HCT116 (cell line): ENCODE measurements at regions not wholly inside any gene's neighbourhood (a gene's known extent, or its start where the extent isn't known, plus 50 kb on each side); places are given as distances from the start of the nearest gene placed in this dataset.

ENCODE experiments used
- ATAC-seq: fragments of 200-7000 bp; cut with Tn5 transposase; 2 replicates; pipeline ENCODE4 v1.9.1; 2020; ENCODE audit warnings: mild to moderate bottlenecking, moderate library complexity
- BruUV-seq: library from RNA; stranded (reverse); fragments of 400-500 nt; replicated peaks from 2 replicates; lab custom pipeline; 2021; lab: Mats Ljungman, UMichigan
- CTCF ChIA-PET: fragments of 300-600 bp; sonication (Branson Sonifier 250); formaldehyde crosslinking; loops from one replicate; lab custom pipeline; 2021; ENCODE audit warnings: antibody characterized with exemption; lab: Charles Lee
- POLR2A ChIA-PET: fragments of 300-600, 350-600 bp; sonication (Branson Sonifier 250); formaldehyde crosslinking; loops from one replicate; lab custom pipeline; 2021; ENCODE audit warnings: antibody characterized with exemption; lab: Charles Lee
- RAD21 ChIA-PET, 2 experiments: fragments of 300-600 bp; sonication (Branson Sonifier 250); formaldehyde crosslinking; loops; one replicate each; lab custom pipeline; 2023; ENCODE audit warnings: low total read pairs in 2 of 2; ENCODE audit not compliant: uncharacterized antibody in 2 of 2, unreplicated experiment in 2 of 2, low non-redundant PET in 1 of 2; lab: Charles Lee
- DNase-seq: peaks from one replicate; pipeline ENCODE4 v3.0.0-alpha.2; 2010; ENCODE audit warnings: low read depth, low spot score
- H2AFZ ChIP-seq: fragments of 200-600 bp; shearing (Covaris generic), sonication (generic); 2 replicates; pipeline ENCODE4 v1.6.1; 2017; ENCODE audit warnings: low read depth, mixed run types, mixed read lengths, antibody characterized with exemption, low read length; ENCODE audit not compliant: poor library complexity, severe bottlenecking
- H3K27ac ChIP-seq: 2 replicates; pipeline ENCODE4 v1.5.1; 2012; ENCODE audit warnings: low read depth, low read length
- H3K27me3 ChIP-seq: fragments of 200-600 bp; sonication (generic); 2 replicates; pipeline ENCODE4 v1.6.1; 2016; ENCODE audit warnings: mixed run types, low read length, mixed read lengths; ENCODE audit not compliant: insufficient read depth
- H3K36me3 ChIP-seq, 2 experiments: fragments of 200-500 bp in 1 of 2; fragments of 200-600 bp in 1 of 2; sonication (Bioruptor generic) in 1 of 2; sonication (generic) in 1 of 2; 2 replicates each; pipeline versions ENCODE4 v1.5.1 to v1.6.1; 2014 to 2016; ENCODE audit warnings: low read length in 2 of 2, inconsistent platforms in 1 of 2, mixed read lengths in 1 of 2, mixed run types in 1 of 2; ENCODE audit not compliant: insufficient read depth in 2 of 2, control insufficient read depth in 1 of 2
- H3K4me1 ChIP-seq, 2 experiments: fragments of 200-600 bp in 1 of 2; sonication (generic) in 1 of 2; 2 replicates each; pipeline versions ENCODE4 v1.5.1 to v1.6.1; 2012 to 2017; ENCODE audit warnings: low read length in 2 of 2, inconsistent platforms in 1 of 2, mild to moderate bottlenecking in 1 of 2, mixed read lengths in 1 of 2, mixed run types in 1 of 2, moderate library complexity in 1 of 2; ENCODE audit not compliant: insufficient read depth in 2 of 2, control insufficient read depth in 1 of 2
- H3K4me2 ChIP-seq: fragments of 200-600 bp; sonication (generic); 2 replicates; pipeline ENCODE4 v1.6.1; 2017; ENCODE audit warnings: mixed run types, low read length, mixed read lengths
- H3K4me3 ChIP-seq, 2 experiments: fragments of 200-600 bp in 1 of 2; sonication (generic) in 1 of 2; replicated peaks in 1 of 2; 2 replicates each; pipeline ENCODE4 v1.5.1; 2011 to 2016; ENCODE audit warnings: low read length in 2 of 2, control low read depth in 1 of 2, low read depth in 1 of 2, mild to moderate bottlenecking in 1 of 2, mixed read lengths in 1 of 2, mixed run types in 1 of 2
- H3K79me2 ChIP-seq: fragments of 200-600 bp; sonication (generic); 2 replicates; pipeline ENCODE4 v1.6.1; 2017; ENCODE audit warnings: mild to moderate bottlenecking, mixed run types, low read length, moderate library complexity, mixed read lengths; ENCODE audit not compliant: insufficient read depth
- H3K9ac ChIP-seq: fragments of 200-600 bp; sonication (generic); 2 replicates; pipeline ENCODE4 v1.6.1; 2016; ENCODE audit warnings: low read length, mixed read lengths
- H3K9me2 ChIP-seq: fragments of 200-600 bp; sonication (generic), shearing (Covaris generic); 2 replicates; pipeline ENCODE4 v1.6.1; 2017; ENCODE audit warnings: mixed run types, mild to moderate bottlenecking, moderate library complexity; ENCODE audit not compliant: insufficient read depth
- H3K9me3 ChIP-seq, 2 experiments: fragments of 200-500 bp in 1 of 2; fragments of 200-600 bp in 1 of 2; sonication (Bioruptor generic) in 1 of 2; sonication (generic) in 1 of 2; 2 replicates each; pipeline ENCODE4 v1.6.1; 2014 to 2017; ENCODE audit warnings: low read length in 2 of 2, mixed read lengths in 2 of 2, inconsistent platforms in 1 of 2, low read depth in 1 of 2, mild to moderate bottlenecking in 1 of 2, mixed run types in 1 of 2, moderate library complexity in 1 of 2; ENCODE audit not compliant: control insufficient read depth in 1 of 2, insufficient read depth in 1 of 2
- H4K20me1 ChIP-seq: fragments of 200-600 bp; sonication (generic), shearing (Covaris generic); 2 replicates; pipeline ENCODE4 v1.6.1; 2017; ENCODE audit warnings: mixed run types, mild to moderate bottlenecking, moderate library complexity; ENCODE audit not compliant: insufficient read depth
- CBX3 ChIP-seq: IDR thresholded peaks from 2 replicates; pipeline ENCODE4 v1.6.1; 2012; ENCODE audit warnings: low read depth
- EGR1 ChIP-seq: IDR thresholded peaks from 2 replicates; pipeline ENCODE4 v1.6.1; 2012; ENCODE audit warnings: low read depth
- ELF1 ChIP-seq: IDR thresholded peaks from 2 replicates; pipeline ENCODE4 v1.6.1; 2012; ENCODE audit warnings: low read depth, borderline replicate concordance
- EZH2phosphoT487 ChIP-seq: fragments of 200-600 bp; IDR thresholded peaks from 2 replicates; pipeline ENCODE4 v1.6.1; 2018; ENCODE audit warnings: antibody characterized with exemption, borderline replicate concordance
- POLR2A ChIP-seq: IDR thresholded peaks from 2 replicates; pipeline ENCODE4 v1.7.0; 2011; ENCODE audit warnings: borderline replicate concordance; ENCODE audit not compliant: insufficient read depth, insufficient read length; ENCODE audit errors: extremely low read depth
- RAD21 ChIP-seq: IDR thresholded peaks from 2 replicates; pipeline ENCODE4 v1.6.1; 2012; ENCODE audit warnings: low read depth, mild to moderate bottlenecking
- SIN3A ChIP-seq: IDR thresholded peaks from 2 replicates; pipeline ENCODE4 v1.6.1; 2012; ENCODE audit warnings: low read depth
- SP1 ChIP-seq: IDR thresholded peaks from 2 replicates; pipeline ENCODE4 v1.6.1; 2012; ENCODE audit warnings: low read depth
- TCF7L2 ChIP-seq: IDR thresholded peaks from 2 replicates; pipeline ENCODE4 v1.7.0; 2011; ENCODE audit warnings: borderline replicate concordance, inconsistent platforms; ENCODE audit not compliant: insufficient read depth, insufficient read length; ENCODE audit errors: extremely low read depth
- YY1 ChIP-seq: IDR thresholded peaks from 2 replicates; pipeline ENCODE4 v1.6.1; 2011; ENCODE audit warnings: low read length, low read depth, moderate library complexity, mild to moderate bottlenecking; ENCODE audit not compliant: insufficient replicate concordance; ENCODE audit errors: extremely low read depth
- ZFX ChIP-seq: fragments of 450-650 bp; IDR thresholded peaks from 2 replicates; pipeline ENCODE4 v1.6.1; 2017
- ZNF274 ChIP-seq: fragments of 200-500 bp; sonication (Bioruptor generic); IDR thresholded peaks from 2 replicates; pipeline ENCODE4 v1.6.1; 2014; ENCODE audit warnings: mild to moderate bottlenecking, low read depth, low read length, inconsistent platforms
- intact Hi-C: fragments of 100-400 bp; cut with micrococcal nuclease; formaldehyde crosslinking; loops from 2 replicates; pipeline ENCODE4 v1.10.0; 2022
- TF ChIP-seq, protein P1 (sequence below), 3 experiments: fragments of 200-600 bp in 1 of 3; sonication (generic) in 1 of 3; IDR thresholded peaks in 2 of 3; conservative IDR thresholded peaks in 1 of 3; 2 replicates each; pipeline ENCODE4 v1.5.1; 2012 to 2017; ENCODE audit warnings: low read depth in 2 of 3, low read length in 2 of 3, antibody characterized with exemption in 1 of 3, borderline replicate concordance in 1 of 3, control low read depth in 1 of 3, mild to moderate bottlenecking in 1 of 3, mixed read lengths in 1 of 3, mixed run types in 1 of 3, moderate library complexity in 1 of 3; ENCODE audit not compliant: insufficient read depth in 1 of 3
- TF ChIP-seq, protein P2 (sequence below): IDR thresholded peaks from 2 replicates; pipeline ENCODE4 v1.6.1; 2012; ENCODE audit warnings: low read depth
- TF ChIP-seq, protein P3 (sequence below): IDR thresholded peaks from 2 replicates; pipeline ENCODE4 v1.6.1; 2011; ENCODE audit warnings: mild to moderate bottlenecking, low read length, moderate library complexity; ENCODE audit not compliant: insufficient replicate concordance; ENCODE audit errors: extremely low read depth
- TF ChIP-seq, protein P4 (sequence below): IDR thresholded peaks from 2 replicates; pipeline ENCODE4 v1.6.1; 2012

DNA sequence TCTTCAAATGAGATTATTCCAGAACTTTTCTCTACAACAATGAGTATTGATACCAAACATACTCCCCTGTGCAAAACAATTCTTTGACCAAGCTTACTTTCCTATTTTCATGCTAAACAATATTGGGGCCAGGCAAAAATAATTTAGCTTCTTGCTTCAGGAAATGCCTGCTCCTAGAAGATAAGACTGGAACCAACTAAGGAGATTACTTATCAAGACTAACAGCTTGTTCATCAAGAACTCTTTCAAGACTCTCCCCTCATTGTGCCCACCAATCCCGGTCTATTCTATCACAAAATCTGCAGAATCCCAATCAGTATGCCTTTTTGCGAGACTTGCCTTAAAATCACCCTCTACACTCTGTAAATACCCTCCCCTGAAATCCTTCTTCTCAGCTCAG is 536.6 kb downstream of the RWDD3 start (continued):
- TF ChIP-seq YY1 = no peak
- TF ChIP-seq TCF7L2 = no peak
- no peak for TF ChIP-seq EGR1
- TF ChIP-seq, protein P1, sequence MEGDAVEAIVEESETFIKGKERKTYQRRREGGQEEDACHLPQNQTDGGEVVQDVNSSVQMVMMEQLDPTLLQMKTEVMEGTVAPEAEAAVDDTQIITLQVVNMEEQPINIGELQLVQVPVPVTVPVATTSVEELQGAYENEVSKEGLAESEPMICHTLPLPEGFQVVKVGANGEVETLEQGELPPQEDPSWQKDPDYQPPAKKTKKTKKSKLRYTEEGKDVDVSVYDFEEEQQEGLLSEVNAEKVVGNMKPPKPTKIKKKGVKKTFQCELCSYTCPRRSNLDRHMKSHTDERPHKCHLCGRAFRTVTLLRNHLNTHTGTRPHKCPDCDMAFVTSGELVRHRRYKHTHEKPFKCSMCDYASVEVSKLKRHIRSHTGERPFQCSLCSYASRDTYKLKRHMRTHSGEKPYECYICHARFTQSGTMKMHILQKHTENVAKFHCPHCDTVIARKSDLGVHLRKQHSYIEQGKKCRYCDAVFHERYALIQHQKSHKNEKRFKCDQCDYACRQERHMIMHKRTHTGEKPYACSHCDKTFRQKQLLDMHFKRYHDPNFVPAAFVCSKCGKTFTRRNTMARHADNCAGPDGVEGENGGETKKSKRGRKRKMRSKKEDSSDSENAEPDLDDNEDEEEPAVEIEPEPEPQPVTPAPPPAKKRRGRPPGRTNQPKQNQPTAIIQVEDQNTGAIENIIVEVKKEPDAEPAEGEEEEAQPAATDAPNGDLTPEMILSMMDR (IDR thresholded peaks at IDR 0.05 in 2 of 3, conservative IDR thresholded peaks at IDR 0.05 in 1 of 3; ENCODE audit: borderline replicate concordance in 1 of 3, insufficient read depth in 1 of 3, low read depth in 2 of 3, low read length in 2 of 3) = no peak

DNA sequence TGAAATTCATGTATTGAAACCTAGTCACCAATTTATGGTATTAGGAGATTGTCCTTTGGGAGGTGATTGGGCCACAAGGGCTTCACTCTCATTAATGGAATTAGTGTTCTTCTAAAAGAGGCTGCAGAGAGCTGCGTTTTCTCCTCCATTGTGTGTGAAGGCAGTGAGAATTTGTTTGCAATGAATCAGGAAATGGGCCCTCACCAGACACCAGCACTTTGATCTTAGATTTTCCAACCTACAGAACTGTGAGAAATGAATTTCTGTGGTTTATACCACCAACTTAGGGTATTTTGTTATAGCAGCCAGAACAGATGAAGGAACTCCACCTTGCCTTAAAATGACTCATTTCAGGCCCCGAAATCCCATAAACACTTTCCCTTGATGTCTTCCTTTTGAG is 544.2 kb downstream of the RWDD3 start:
- H3K9me3 ChIP-seq = no peaks in the 10 kb centered on the region
- no TSS peak for BruUV-seq
- no peaks in the 10 kb centered on the region for H3K9me2 ChIP-seq
- H4K20me1 ChIP-seq = no peaks in the 10 kb centered on the region
- H3K36me3 ChIP-seq = no peaks in the 10 kb centered on the region
- H3K27me3 ChIP-seq = no peaks in the 10 kb centered on the region
- no peak overlapping the region for H2AFZ ChIP-seq
- DNase-seq (no peak), ATAC-seq (no peak)
- H3K4me3 ChIP-seq = no peak overlapping the region
- H3K4me1 ChIP-seq = no peaks in the 10 kb centered on the region
- H3K4me2 ChIP-seq = no peak overlapping the region
- ChIA-PET POLR2A (no interaction called here), CTCF (no interaction called here), RAD21 (no interaction called here)
- H3K79me2 ChIP-seq = no peaks in the 10 kb centered on the region
- H3K9ac ChIP-seq = no peak overlapping the region
- intact Hi-C loops = no loop called here
- H3K27ac ChIP-seq = no peak overlapping the region
- TF ChIP-seq, protein P2, sequence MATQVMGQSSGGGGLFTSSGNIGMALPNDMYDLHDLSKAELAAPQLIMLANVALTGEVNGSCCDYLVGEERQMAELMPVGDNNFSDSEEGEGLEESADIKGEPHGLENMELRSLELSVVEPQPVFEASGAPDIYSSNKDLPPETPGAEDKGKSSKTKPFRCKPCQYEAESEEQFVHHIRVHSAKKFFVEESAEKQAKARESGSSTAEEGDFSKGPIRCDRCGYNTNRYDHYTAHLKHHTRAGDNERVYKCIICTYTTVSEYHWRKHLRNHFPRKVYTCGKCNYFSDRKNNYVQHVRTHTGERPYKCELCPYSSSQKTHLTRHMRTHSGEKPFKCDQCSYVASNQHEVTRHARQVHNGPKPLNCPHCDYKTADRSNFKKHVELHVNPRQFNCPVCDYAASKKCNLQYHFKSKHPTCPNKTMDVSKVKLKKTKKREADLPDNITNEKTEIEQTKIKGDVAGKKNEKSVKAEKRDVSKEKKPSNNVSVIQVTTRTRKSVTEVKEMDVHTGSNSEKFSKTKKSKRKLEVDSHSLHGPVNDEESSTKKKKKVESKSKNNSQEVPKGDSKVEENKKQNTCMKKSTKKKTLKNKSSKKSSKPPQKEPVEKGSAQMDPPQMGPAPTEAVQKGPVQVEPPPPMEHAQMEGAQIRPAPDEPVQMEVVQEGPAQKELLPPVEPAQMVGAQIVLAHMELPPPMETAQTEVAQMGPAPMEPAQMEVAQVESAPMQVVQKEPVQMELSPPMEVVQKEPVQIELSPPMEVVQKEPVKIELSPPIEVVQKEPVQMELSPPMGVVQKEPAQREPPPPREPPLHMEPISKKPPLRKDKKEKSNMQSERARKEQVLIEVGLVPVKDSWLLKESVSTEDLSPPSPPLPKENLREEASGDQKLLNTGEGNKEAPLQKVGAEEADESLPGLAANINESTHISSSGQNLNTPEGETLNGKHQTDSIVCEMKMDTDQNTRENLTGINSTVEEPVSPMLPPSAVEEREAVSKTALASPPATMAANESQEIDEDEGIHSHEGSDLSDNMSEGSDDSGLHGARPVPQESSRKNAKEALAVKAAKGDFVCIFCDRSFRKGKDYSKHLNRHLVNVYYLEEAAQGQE = no peak
- TF ChIP-seq ZFX (no peak), ZNF274 (no peak), SIN3A (no peak), ELF1 (no peak), SP1 (no peak), POLR2A (no peak), CBX3 (no peak), EZH2phosphoT487 (no peak), RAD21 (no peak)
- TF ChIP-seq, protein P1 (IDR thresholded peaks at IDR 0.05 in 2 of 3, conservative IDR thresholded peaks at IDR 0.05 in 1 of 3; ENCODE audit: borderline replicate concordance in 1 of 3, insufficient read depth in 1 of 3, low read depth in 2 of 3, low read length in 2 of 3) = no peak
- TF ChIP-seq, protein P3, sequence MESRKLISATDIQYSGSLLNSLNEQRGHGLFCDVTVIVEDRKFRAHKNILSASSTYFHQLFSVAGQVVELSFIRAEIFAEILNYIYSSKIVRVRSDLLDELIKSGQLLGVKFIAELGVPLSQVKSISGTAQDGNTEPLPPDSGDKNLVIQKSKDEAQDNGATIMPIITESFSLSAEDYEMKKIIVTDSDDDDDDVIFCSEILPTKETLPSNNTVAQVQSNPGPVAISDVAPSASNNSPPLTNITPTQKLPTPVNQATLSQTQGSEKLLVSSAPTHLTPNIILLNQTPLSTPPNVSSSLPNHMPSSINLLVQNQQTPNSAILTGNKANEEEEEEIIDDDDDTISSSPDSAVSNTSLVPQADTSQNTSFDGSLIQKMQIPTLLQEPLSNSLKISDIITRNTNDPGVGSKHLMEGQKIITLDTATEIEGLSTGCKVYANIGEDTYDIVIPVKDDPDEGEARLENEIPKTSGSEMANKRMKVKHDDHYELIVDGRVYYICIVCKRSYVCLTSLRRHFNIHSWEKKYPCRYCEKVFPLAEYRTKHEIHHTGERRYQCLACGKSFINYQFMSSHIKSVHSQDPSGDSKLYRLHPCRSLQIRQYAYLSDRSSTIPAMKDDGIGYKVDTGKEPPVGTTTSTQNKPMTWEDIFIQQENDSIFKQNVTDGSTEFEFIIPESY = no peak
- TF ChIP-seq, protein P4, sequence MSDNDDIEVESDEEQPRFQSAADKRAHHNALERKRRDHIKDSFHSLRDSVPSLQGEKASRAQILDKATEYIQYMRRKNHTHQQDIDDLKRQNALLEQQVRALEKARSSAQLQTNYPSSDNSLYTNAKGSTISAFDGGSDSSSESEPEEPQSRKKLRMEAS = no peak
